K562 (cell line): ENCODE measurements at regions not wholly inside any gene's neighbourhood (a gene's known extent, or its start where the extent isn't known, plus 50 kb on each side); places are given as distances from the start of the nearest gene placed in this dataset.
A peak's percentile ranks its signal among the peaks of the same experiment; 100 is the strongest.

Experiments used
- ATAC-seq: fragments of 200-7000 bp; cut with Tn5 transposase; 3 replicates; pipeline ENCODE4 v1.9.1; 2020; ENCODE audit warnings: moderate library complexity
- BruUV-seq: library from RNA; stranded (reverse); fragments of 400-500 nt; replicated peaks from 2 replicates; lab custom pipeline; 2021; lab: Mats Ljungman, UMichigan
- CTCF ChIA-PET: fragments of 300-600 bp; formaldehyde crosslinking; extraction: SDS; loops from one replicate; lab custom pipeline; 2021; ENCODE audit warnings: low intra/inter-chr PET ratio; lab: Yijun Ruan, JAX
- POLR2A ChIA-PET: fragments of 300-600, 350-650 bp; sonication (Branson Sonifier 250); formaldehyde crosslinking; extraction: SDS; loops from one replicate; lab custom pipeline; 2021; ENCODE audit warnings: antibody characterized with exemption, inconsistent platforms; lab: Yijun Ruan, JAX
- DNase-seq, 4 experiments: peaks; one replicate each; pipeline versions ENCODE4 v3.0.0 to v3.0.0-alpha.2; 2011 to 2018; ENCODE audit warnings: low spot score in 3 of 4, mixed read lengths in 3 of 4; ENCODE audit errors: extremely low read depth in 1 of 4
- FAIRE-seq: peaks from 2 replicates; lab custom pipeline; 2011; peaks lifted over from hg19 to GRCh38; lab: Jason Lieb, UNC
- H2AFZ ChIP-seq: 2 replicates; pipeline ENCODE4 v1.6.0; 2011; ENCODE audit warnings: low read depth, low read length, control low read depth, inconsistent platforms
- H3K27ac ChIP-seq: fragments of 200-600 bp; 3 replicates; pipeline ENCODE4 v1.8.0; 2011; ENCODE audit warnings: low read depth, mild to moderate bottlenecking, control low read depth, inconsistent platforms, low read length, moderate library complexity, mixed read lengths; ENCODE audit errors: extremely low read depth
- H3K27me3 ChIP-seq, 2 experiments: fragments of 300-600 bp in 1 of 2; 2 replicates in 1 of 2; 3 replicates in 1 of 2; pipeline versions ENCODE4 v1.6.0 to v1.8.0; 2011; ENCODE audit warnings: inconsistent platforms in 2 of 2, low read length in 2 of 2, mild to moderate bottlenecking in 1 of 2, mixed read lengths in 1 of 2, moderate library complexity in 1 of 2; ENCODE audit not compliant: control insufficient read depth in 2 of 2, insufficient read depth in 2 of 2
- H3K36me3 ChIP-seq: fragments of 300-600 bp; 3 replicates; pipeline ENCODE4 v1.8.0; 2011; ENCODE audit warnings: mild to moderate bottlenecking, low read length, inconsistent platforms; ENCODE audit not compliant: control insufficient read depth, insufficient read depth
- H3K4me1 ChIP-seq, 2 experiments: fragments of 200-600 bp in 1 of 2; replicated peaks in 1 of 2; 2 replicates in 1 of 2; 3 replicates in 1 of 2; pipeline versions ENCODE4 v1.5.1 to v1.8.0; 2011; ENCODE audit warnings: inconsistent platforms in 2 of 2, low read length in 2 of 2, mild to moderate bottlenecking in 1 of 2, mixed read lengths in 1 of 2, moderate library complexity in 1 of 2; ENCODE audit not compliant: control insufficient read depth in 2 of 2, insufficient read depth in 2 of 2
- H3K4me2 ChIP-seq: 2 replicates; pipeline ENCODE4 v1.6.1; 2011; ENCODE audit warnings: low read length, control low read depth, inconsistent platforms, mixed read lengths; ENCODE audit not compliant: insufficient read depth
- H3K4me3 ChIP-seq: fragments of 200-600 bp; sonication (generic), shearing (Covaris generic); 2 replicates; pipeline ENCODE4 v1.5.1; 2016; ENCODE audit warnings: control low read depth, inconsistent platforms
- H3K79me2 ChIP-seq: fragments of 200-600 bp; 3 replicates; pipeline ENCODE4 v1.8.0; 2011; ENCODE audit warnings: low read length, inconsistent platforms; ENCODE audit not compliant: control insufficient read depth, insufficient read depth
- H3K9ac ChIP-seq, 2 experiments: 2 replicates each; pipeline versions ENCODE4 v1.6.0 to v1.6.1; 2011; ENCODE audit warnings: low read depth in 2 of 2, low read length in 2 of 2, control low read depth in 1 of 2, inconsistent platforms in 1 of 2, mild to moderate bottlenecking in 1 of 2, mixed read lengths in 1 of 2; ENCODE audit not compliant: insufficient read depth in 1 of 2
- H3K9me1 ChIP-seq: one replicate; pipeline ENCODE4 v1.6.0; 2011; ENCODE audit warnings: inconsistent platforms, mild to moderate bottlenecking, low read length, moderate library complexity; ENCODE audit not compliant: control insufficient read depth, insufficient read depth
- H3K9me3 ChIP-seq: replicated peaks from 2 replicates; pipeline ENCODE4 v1.5.1; 2011; ENCODE audit warnings: low read depth, low read length, inconsistent platforms; ENCODE audit not compliant: control insufficient read depth, insufficient read depth
- H4K20me1 ChIP-seq: replicated peaks from 2 replicates; pipeline ENCODE4 v1.6.1; 2011; ENCODE audit warnings: low read length, inconsistent platforms, mixed read lengths; ENCODE audit not compliant: control insufficient read depth, insufficient read depth
- COPS2 ChIP-seq: fragments of 450-650 bp; conservative IDR thresholded peaks from 2 replicates; pipeline ENCODE4 v1.6.1; 2016; ENCODE audit warnings: mild to moderate bottlenecking, moderate library complexity
- GABPA ChIP-seq: fragments of 200-800 bp; sonication (Bioruptor generic); conservative IDR thresholded peaks from 2 replicates; pipeline ENCODE4 v1.6.1; 2016; ENCODE audit warnings: low read depth, missing genetic modification characterization, missing compliant biosample characterization
- ILF3 ChIP-seq: fragments of 450-650 bp; IDR thresholded peaks from 2 replicates; pipeline ENCODE4 v1.6.1; 2018; ENCODE audit warnings: antibody characterized with exemption, mild to moderate bottlenecking, moderate library complexity, borderline replicate concordance
- NCOA4 ChIP-seq: fragments of 450-650 bp; IDR thresholded peaks from 2 replicates; pipeline ENCODE4 v1.6.1; 2018; ENCODE audit warnings: mild to moderate bottlenecking; ENCODE audit not compliant: partially characterized antibody
- NUFIP1 ChIP-seq: fragments of 450-650 bp; IDR thresholded peaks from 2 replicates; pipeline ENCODE4 v1.6.1; 2018; ENCODE audit not compliant: partially characterized antibody
- POU5F1 ChIP-seq: fragments of 150-350 bp; IDR thresholded peaks from 2 replicates; pipeline ENCODE4 v1.6.1; 2014; ENCODE audit warnings: borderline replicate concordance, low read length, low read depth, mild to moderate bottlenecking; ENCODE audit not compliant: partially characterized antibody
- TRIM24 ChIP-seq, 2 experiments: fragments of 450-650 bp; IDR thresholded peaks; 2 replicates each; pipeline ENCODE4 v1.6.1; 2016
- ZBTB1 ChIP-seq: sonication (generic); formaldehyde crosslinking; IDR thresholded peaks from 2 replicates; pipeline ENCODE4 v1.8.1; 2023; ENCODE audit warnings: missing genetic modification reagents, low read depth, mild to moderate bottlenecking, borderline replicate concordance
- WGBS: fragments of 100-300 bp; shearing (Covaris generic); methylation state at CpG from one replicate; pipeline ENCODE4 v1.1.6; 2016; ENCODE audit warnings: low coverage, mixed read lengths; ENCODE audit not compliant: insufficient coverage; ENCODE audit errors: missing lambda C conversion rate; 5-methylcytosine and 5-hydroxymethylcytosine counted together
- in situ Hi-C: fragments of 300-500 bp; cut with MboI; formaldehyde crosslinking; loops from 4 replicates; pipeline ENCODE4 v1.15.0; 2018; ENCODE audit warnings: inconsistent platforms, mixed read lengths
- intact Hi-C: fragments of 100-400 bp; cut with micrococcal nuclease; formaldehyde crosslinking; loops from 2 replicates; pipeline ENCODE4 v1.14.2; 2022
- TF ChIP-seq, protein P1 (sequence below): fragments of 250-450 bp; sonication (Bioruptor Pico); IDR thresholded peaks from 2 replicates; pipeline ENCODE4 v1.4.0; 2020

DNA sequence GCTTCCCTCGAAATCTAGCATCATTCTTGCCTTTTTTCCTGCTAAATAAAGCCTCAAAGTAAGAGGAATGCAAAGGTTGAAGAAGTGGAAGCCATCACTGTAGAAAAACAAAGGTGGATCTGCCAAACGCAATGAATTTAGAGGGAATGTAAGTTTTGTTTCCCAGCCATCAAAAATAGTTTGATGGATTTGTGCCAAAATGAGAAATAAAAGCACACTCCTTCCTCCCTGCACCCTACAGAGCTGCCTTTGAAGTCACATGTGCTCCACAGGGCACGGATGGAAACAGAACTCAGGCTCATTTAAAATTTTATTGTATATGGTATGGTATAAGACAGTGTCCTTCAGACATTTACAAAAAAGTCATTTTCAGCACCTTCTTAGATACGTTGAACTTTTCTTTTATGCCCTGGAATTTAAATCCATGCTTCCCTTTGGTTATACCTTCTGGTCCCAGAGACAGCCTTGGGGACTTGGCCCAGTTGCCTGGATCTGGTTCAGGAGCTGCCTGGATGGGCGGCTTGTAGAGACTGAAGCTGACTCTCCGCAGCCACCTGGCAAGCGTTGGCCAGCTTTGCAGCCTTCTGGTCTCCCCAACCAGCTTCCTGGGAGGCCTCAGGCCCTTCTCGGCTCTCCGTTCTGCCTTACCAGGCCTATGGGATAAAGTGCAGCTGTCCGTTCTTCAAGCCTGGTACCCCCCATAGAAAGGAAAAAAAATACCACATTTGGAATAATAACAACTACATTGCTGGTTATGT lies 228.5 kb upstream of the NEBL start:
- BruUV-seq: no TSS peak
- Histone ChIP-seq H3K9ac (no peak overlapping the region), H3K9me1 (no peaks in the 10 kb centered on the region), H3K4me2 (no peak overlapping the region), H3K79me2 (0 out of 3 replicates have a peak, but pooled peaks cover 3% of the 10 kb centered on the region), H3K4me3 (no peak overlapping the region), H4K20me1 (no peaks in the 10 kb centered on the region), H3K36me3 (no peaks in the 10 kb centered on the region; the same call in 2 of the 3 replicates), H3K27ac (no peak overlapping the region), H3K9me3 (peaks cover 4% of the 10 kb centered on the region; the same call in 1 of the 2 replicates), H3K4me1 (peaks cover 0 to 11% of the 10 kb centered on the region in 2 experiments; a peak in 2 of 5 replicates), H3K27me3 (no peaks in the 10 kb centered on the region), H2AFZ (peak overlapping the region; percentile 11; the same call in 1 of the 2 replicates)
- intact Hi-C loops (no loop called here), in situ Hi-C loops (no loop called here)
- DNase-seq (no peak), ATAC-seq (no peak), FAIRE-seq (no peak)
- TF ChIP-seq NCOA4 (no peak), TRIM24 (IDR thresholded peaks at IDR 0.05) (no peak), COPS2 (no peak), POU5F1 (no peak), ILF3 (no peak), ZBTB1 (CRISPR knock-in tag) (no peak), NUFIP1 (no peak), GABPA (tag) (no peak)
- TF ChIP-seq, protein P1, sequence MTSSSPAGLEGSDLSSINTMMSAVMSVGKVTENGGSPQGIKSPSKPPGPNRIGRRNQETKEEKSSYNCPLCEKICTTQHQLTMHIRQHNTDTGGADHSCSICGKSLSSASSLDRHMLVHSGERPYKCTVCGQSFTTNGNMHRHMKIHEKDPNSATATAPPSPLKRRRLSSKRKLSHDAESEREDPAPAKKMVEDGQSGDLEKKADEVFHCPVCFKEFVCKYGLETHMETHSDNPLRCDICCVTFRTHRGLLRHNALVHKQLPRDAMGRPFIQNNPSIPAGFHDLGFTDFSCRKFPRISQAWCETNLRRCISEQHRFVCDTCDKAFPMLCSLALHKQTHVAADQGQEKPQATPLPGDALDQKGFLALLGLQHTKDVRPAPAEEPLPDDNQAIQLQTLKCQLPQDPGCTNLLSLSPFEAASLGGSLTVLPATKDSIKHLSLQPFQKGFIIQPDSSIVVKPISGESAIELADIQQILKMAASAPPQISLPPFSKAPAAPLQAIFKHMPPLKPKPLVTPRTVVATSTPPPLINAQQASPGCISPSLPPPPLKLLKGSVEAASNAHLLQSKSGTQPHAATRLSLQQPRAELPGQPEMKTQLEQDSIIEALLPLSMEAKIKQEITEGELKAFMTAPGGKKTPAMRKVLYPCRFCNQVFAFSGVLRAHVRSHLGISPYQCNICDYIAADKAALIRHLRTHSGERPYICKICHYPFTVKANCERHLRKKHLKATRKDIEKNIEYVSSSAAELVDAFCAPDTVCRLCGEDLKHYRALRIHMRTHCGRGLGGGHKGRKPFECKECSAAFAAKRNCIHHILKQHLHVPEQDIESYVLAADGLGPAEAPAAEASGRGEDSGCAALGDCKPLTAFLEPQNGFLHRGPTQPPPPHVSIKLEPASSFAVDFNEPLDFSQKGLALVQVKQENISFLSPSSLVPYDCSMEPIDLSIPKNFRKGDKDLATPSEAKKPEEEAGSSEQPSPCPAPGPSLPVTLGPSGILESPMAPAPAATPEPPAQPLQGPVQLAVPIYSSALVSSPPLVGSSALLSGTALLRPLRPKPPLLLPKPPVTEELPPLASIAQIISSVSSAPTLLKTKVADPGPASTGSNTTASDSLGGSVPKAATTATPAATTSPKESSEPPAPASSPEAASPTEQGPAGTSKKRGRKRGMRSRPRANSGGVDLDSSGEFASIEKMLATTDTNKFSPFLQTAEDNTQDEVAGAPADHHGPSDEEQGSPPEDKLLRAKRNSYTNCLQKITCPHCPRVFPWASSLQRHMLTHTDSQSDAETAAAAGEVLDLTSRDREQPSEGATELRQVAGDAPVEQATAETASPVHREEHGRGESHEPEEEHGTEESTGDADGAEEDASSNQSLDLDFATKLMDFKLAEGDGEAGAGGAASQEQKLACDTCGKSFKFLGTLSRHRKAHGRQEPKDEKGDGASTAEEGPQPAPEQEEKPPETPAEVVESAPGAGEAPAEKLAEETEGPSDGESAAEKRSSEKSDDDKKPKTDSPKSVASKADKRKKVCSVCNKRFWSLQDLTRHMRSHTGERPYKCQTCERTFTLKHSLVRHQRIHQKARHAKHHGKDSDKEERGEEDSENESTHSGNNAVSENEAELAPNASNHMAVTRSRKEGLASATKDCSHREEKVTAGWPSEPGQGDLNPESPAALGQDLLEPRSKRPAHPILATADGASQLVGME: no peak
- ChIA-PET POLR2A (interaction anchor here (0.6 to 1.1 kb wide), 3 partner anchors 10 to 30 kb away, joined by 3 read pairs; no protein-coding TSS in a partner anchor), CTCF (no interaction called here)
- 44% methylated on average over 10 of the region's 10 CpGs for WGBS
